HepG2 (cell line): ENCODE measurements at regions not wholly inside any gene's neighbourhood (a gene's known extent, or its start where the extent isn't known, plus 50 kb on each side); places are given as distances from the start of the nearest gene placed in this dataset.

Experiments
- ATAC-seq: fragments of 200-7000 bp; cut with Tn5 transposase; 3 replicates; pipeline ENCODE4 v1.9.1; 2020; ENCODE audit warnings: mild to moderate bottlenecking, moderate library complexity
- BruUV-seq: library from RNA; stranded (reverse); fragments of 400-500 nt; replicated peaks from 2 replicates; lab custom pipeline; 2021; lab: Mats Ljungman, UMichigan
- CTCF ChIA-PET: fragments of 300-600 bp; formaldehyde crosslinking; extraction: SDS; loops from one replicate; lab custom pipeline; 2021; ENCODE audit warnings: low total read pairs, inconsistent platforms, low intra/inter-chr PET ratio; lab: Yijun Ruan, JAX
- POLR2A ChIA-PET: fragments of 350-600 bp; sonication (Branson Sonifier 250); formaldehyde crosslinking; loops from one replicate; lab custom pipeline; 2020; ENCODE audit warnings: antibody characterized with exemption, inconsistent platforms; lab: Yijun Ruan, JAX
- DNase-seq: peaks from one replicate; pipeline ENCODE4 v3.0.0-alpha.2; 2015; ENCODE audit warnings: low spot score
- FAIRE-seq: peaks from 3 replicates; lab custom pipeline; 2011; peaks lifted over from hg19 to GRCh38; lab: Jason Lieb, UNC
- H2AFZ ChIP-seq: one replicate; pipeline ENCODE4 v1.6.1; 2011; ENCODE audit warnings: low read length, inconsistent platforms
- H3K27ac ChIP-seq: fragments of 300-600 bp; 3 replicates; pipeline ENCODE4 v1.8.0; 2011; ENCODE audit warnings: mixed run types, mild to moderate bottlenecking, mixed read lengths, low read length, inconsistent platforms; ENCODE audit not compliant: insufficient read depth; ENCODE audit errors: extremely low read length
- H3K27me3 ChIP-seq, 2 experiments: fragments of 200-600 bp in 1 of 2; 2 replicates in 1 of 2; 3 replicates in 1 of 2; pipeline versions ENCODE4 v1.6.0 to v1.8.0; 2011; ENCODE audit warnings: low read length in 2 of 2, mild to moderate bottlenecking in 2 of 2, moderate library complexity in 2 of 2, inconsistent platforms in 1 of 2; ENCODE audit not compliant: insufficient read depth in 2 of 2, control insufficient read depth in 1 of 2
- H3K36me3 ChIP-seq, 2 experiments: fragments of 200-600 bp in 1 of 2; replicated peaks in 1 of 2; 2 replicates in 1 of 2; 3 replicates in 1 of 2; pipeline versions ENCODE4 v1.5.1 to v1.8.0; 2011; ENCODE audit warnings: low read length in 2 of 2, inconsistent platforms in 1 of 2; ENCODE audit not compliant: insufficient read depth in 2 of 2, control insufficient read depth in 1 of 2
- H3K4me1 ChIP-seq: 2 replicates; pipeline ENCODE4 v1.5.1; 2012; ENCODE audit warnings: low read length, inconsistent platforms; ENCODE audit not compliant: insufficient read depth
- H3K4me2 ChIP-seq: 2 replicates; pipeline ENCODE4 v1.6.0; 2011; ENCODE audit warnings: low read depth, low read length, inconsistent platforms
- H3K4me3 ChIP-seq, 3 experiments: fragments of 200-600 bp in 1 of 3; sonication (generic), shearing (Covaris generic) in 1 of 3; replicated peaks in 1 of 3; 2 replicates each; pipeline ENCODE4 v1.5.1; 2011 to 2016; ENCODE audit warnings: low read length in 3 of 3, inconsistent platforms in 2 of 3, low read depth in 2 of 3, mild to moderate bottlenecking in 2 of 3, control low read depth in 1 of 3, mixed read lengths in 1 of 3; ENCODE audit not compliant: insufficient read depth in 1 of 3
- H3K79me2 ChIP-seq: one replicate; pipeline ENCODE4 v1.6.1; 2011; ENCODE audit warnings: low read length, inconsistent platforms; ENCODE audit not compliant: insufficient read depth
- H3K9ac ChIP-seq: 2 replicates; pipeline ENCODE4 v1.6.0; 2011; ENCODE audit warnings: mild to moderate bottlenecking, low read depth, low read length, inconsistent platforms; ENCODE audit not compliant: insufficient read depth
- H3K9me3 ChIP-seq: 2 replicates; pipeline ENCODE4 v1.5.1; 2012; ENCODE audit warnings: mild to moderate bottlenecking, low read length
- H4K20me1 ChIP-seq: 2 replicates; pipeline ENCODE4 v1.6.0; 2011; ENCODE audit warnings: inconsistent platforms, mild to moderate bottlenecking, low read length, moderate library complexity; ENCODE audit not compliant: insufficient read depth
- FOXP1 ChIP-seq, 2 experiments: fragments of 450-650 bp in 1 of 2; IDR thresholded peaks; 2 replicates each; pipeline ENCODE4 v1.6.1; 2017 to 2018; ENCODE audit warnings: antibody characterized with exemption in 1 of 2
- GPN1 ChIP-seq: sonication (generic); formaldehyde crosslinking; IDR thresholded peaks from 2 replicates; pipeline ENCODE4 v1.5.1; 2020; ENCODE audit warnings: missing genetic modification reagents, borderline replicate concordance
- HCFC1 ChIP-seq: fragments of 150-350 bp; IDR thresholded peaks from 2 replicates; pipeline ENCODE4 v1.6.1; 2014; ENCODE audit warnings: low read depth, low read length
- HOXA9 ChIP-seq: sonication (generic); formaldehyde crosslinking; IDR thresholded peaks from 2 replicates; pipeline ENCODE4 v1.8.1; 2022; ENCODE audit warnings: missing genetic modification reagents, mild to moderate bottlenecking, moderate library complexity, borderline replicate concordance
- LBX2 ChIP-seq: sonication (generic); formaldehyde crosslinking; IDR thresholded peaks from 2 replicates; pipeline ENCODE4 v1.5.0; 2020; ENCODE audit warnings: missing genetic modification reagents, mild to moderate bottlenecking, borderline replicate concordance
- MEIS1 ChIP-seq: sonication (generic); formaldehyde crosslinking; IDR thresholded peaks from 2 replicates; pipeline ENCODE4 v1.9.0; 2021; ENCODE audit warnings: mild to moderate bottlenecking, missing genetic modification reagents, moderate library complexity, borderline replicate concordance
- TOE1 ChIP-seq: sonication (generic); formaldehyde crosslinking; IDR thresholded peaks from 2 replicates; pipeline ENCODE4 v1.4.0; 2020; ENCODE audit warnings: mild to moderate bottlenecking, missing genetic modification reagents
- TP53 ChIP-seq: sonication (generic); formaldehyde crosslinking; conservative IDR thresholded peaks from 2 replicates; pipeline ENCODE4 v1.4.0; 2020; ENCODE audit warnings: missing genetic modification reagents
- ZFX ChIP-seq: sonication (generic); formaldehyde crosslinking; IDR thresholded peaks from 2 replicates; pipeline ENCODE4 v1.4.0; 2020; ENCODE audit warnings: mild to moderate bottlenecking, low read depth, missing genetic modification reagents, moderate library complexity
- ZNF362 ChIP-seq: sonication (generic); formaldehyde crosslinking; IDR thresholded peaks from 2 replicates; pipeline ENCODE4 v1.4.0; 2020; ENCODE audit warnings: missing genetic modification reagents, mild to moderate bottlenecking, borderline replicate concordance
- ZNF441 ChIP-seq: sonication (generic); formaldehyde crosslinking; IDR thresholded peaks from 2 replicates; pipeline ENCODE4 v1.7.0; 2021; ENCODE audit warnings: missing genetic modification reagents, borderline replicate concordance
- ZNF781 ChIP-seq: sonication (generic); formaldehyde crosslinking; IDR thresholded peaks from 2 replicates; pipeline ENCODE4 v1.5.1; 2020; ENCODE audit warnings: borderline replicate concordance, mild to moderate bottlenecking, missing genetic modification reagents; ENCODE audit errors: not compliant biosample characterization
- WGBS: methylation state at CpG from one replicate; pipeline ENCODE4 v1.1.6; 2017; ENCODE audit warnings: low lambda C conversion rate; 5-methylcytosine and 5-hydroxymethylcytosine counted together
- in situ Hi-C: cut with HindIII; loops from 2 replicates; pipeline ENCODE4 v1.10.0; 2017; ENCODE audit warnings: low pct_unique_long_range_greater_than_20kb; ENCODE audit not compliant: extremely low pct_ligation_motif_present
- intact Hi-C: fragments of 100-400 bp; cut with micrococcal nuclease; formaldehyde crosslinking; loops from one replicate; pipeline ENCODE4 v1.10.0; 2022; ENCODE audit not compliant: unreplicated experiment
- TF ChIP-seq, protein P1 (sequence below): sonication (generic); formaldehyde crosslinking; IDR thresholded peaks from 2 replicates; pipeline ENCODE4 v1.8.0; 2022; ENCODE audit warnings: mild to moderate bottlenecking, missing genetic modification reagents
- TF ChIP-seq, protein P2 (sequence below): sonication (generic); formaldehyde crosslinking; IDR thresholded peaks from 2 replicates; pipeline ENCODE4 v1.4.0; 2020; ENCODE audit warnings: mild to moderate bottlenecking, low read depth, missing genetic modification reagents

- BruUV-seq: no TSS peak
- in situ Hi-C loops: no loop called here
- Histone ChIP-seq H3K9me3 (no peaks in the 10 kb centered on the region), H3K27ac (no peak overlapping the region), H3K4me2 (no peak overlapping the region), H3K79me2 (no peaks in the 10 kb centered on the region), H3K9ac (no peak overlapping the region), H3K27me3 (peaks cover 2 to 7% of the 10 kb centered on the region in 2 experiments; a peak in 4 of 5 replicates), H3K4me3 (no peak overlapping the region), H4K20me1 (no peaks in the 10 kb centered on the region), H3K4me1 (no peaks in the 10 kb centered on the region), H2AFZ (no peak overlapping the region), H3K36me3 (no peaks in the 10 kb centered on the region)
- ATAC-seq (no peak), DNase-seq (no peak), FAIRE-seq (no peak)
- CTCF ChIA-PET: no interaction called here
- intact Hi-C loops: no loop called here
- WGBS: 21% methylated on average over 1 of the region's 1 CpG
- POLR2A ChIA-PET: no interaction called here
- no peak for TF ChIP-seq LBX2 (CRISPR knock-in tag)
- no peak for TF ChIP-seq GPN1 (CRISPR knock-in tag)
- TF ChIP-seq, protein P1, sequence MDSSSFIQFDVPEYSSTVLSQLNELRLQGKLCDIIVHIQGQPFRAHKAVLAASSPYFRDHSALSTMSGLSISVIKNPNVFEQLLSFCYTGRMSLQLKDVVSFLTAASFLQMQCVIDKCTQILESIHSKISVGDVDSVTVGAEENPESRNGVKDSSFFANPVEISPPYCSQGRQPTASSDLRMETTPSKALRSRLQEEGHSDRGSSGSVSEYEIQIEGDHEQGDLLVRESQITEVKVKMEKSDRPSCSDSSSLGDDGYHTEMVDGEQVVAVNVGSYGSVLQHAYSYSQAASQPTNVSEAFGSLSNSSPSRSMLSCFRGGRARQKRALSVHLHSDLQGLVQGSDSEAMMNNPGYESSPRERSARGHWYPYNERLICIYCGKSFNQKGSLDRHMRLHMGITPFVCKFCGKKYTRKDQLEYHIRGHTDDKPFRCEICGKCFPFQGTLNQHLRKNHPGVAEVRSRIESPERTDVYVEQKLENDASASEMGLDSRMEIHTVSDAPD: no peak
- TF ChIP-seq HCFC1: no peak
- TF ChIP-seq TOE1: no peak
Observed at GRCh38 chr11:19320827-19321226, 80.1 kb upstream of the E2F8 start.

DNA sequence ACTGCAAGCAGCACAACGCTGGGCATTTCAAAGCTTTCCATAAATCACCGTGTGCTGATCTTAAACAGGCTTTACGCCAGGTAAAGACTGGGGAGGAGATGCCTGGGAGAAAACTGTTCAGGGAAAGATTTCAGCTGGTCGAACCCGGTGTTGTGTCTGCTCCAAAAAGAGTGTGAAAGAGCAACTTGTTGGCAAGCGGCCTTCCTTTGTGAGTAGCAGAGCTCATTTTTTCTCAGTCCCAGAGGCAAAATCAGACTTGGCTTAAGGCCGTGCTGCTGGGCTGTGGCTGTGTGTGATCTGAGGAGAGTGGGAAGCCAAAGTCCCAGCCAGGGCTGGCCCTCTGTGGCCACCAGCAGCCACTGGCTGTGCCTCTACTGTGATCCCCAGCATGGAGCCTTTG, 75.7 kb upstream of the E2F8 start:
- in situ Hi-C loops: no loop called here
- H3K4me2 ChIP-seq: no peak overlapping the region
- DNase-seq (no peak), ATAC-seq (no peak)
- no peaks in the 10 kb centered on the region for H3K79me2 ChIP-seq
- ChIA-PET POLR2A (no interaction called here), CTCF (no interaction called here)
- no TSS peak for BruUV-seq
- no peak overlapping the region for H2AFZ ChIP-seq
- H3K9me3 ChIP-seq: no peaks in the 10 kb centered on the region
- no peak overlapping the region for H3K4me3 ChIP-seq
- no peaks in the 10 kb centered on the region for H3K36me3 ChIP-seq
- H3K27ac ChIP-seq: no peak overlapping the region
- no peaks in the 10 kb centered on the region for H4K20me1 ChIP-seq
- no peaks in the 10 kb centered on the region for H3K4me1 ChIP-seq
- WGBS: 16% methylated on average over 5 of the region's 7 CpGs
- no peak for TF ChIP-seq ZNF781 (CRISPR knock-in tag)
- no peak for TF ChIP-seq FOXP1 (IDR thresholded peaks at IDR 0.05)
- no peak for TF ChIP-seq FOXP1 (CRISPR knock-in tag; IDR thresholded peaks at IDR 0.05)
- no peak for TF ChIP-seq TP53
- TF ChIP-seq ZNF441 (CRISPR knock-in tag): no peak
- no peak for TF ChIP-seq ZFX
- no peak for TF ChIP-seq HOXA9 (CRISPR knock-in tag)
- TF ChIP-seq MEIS1 (CRISPR knock-in tag): no peak
- TF ChIP-seq, protein P2, sequence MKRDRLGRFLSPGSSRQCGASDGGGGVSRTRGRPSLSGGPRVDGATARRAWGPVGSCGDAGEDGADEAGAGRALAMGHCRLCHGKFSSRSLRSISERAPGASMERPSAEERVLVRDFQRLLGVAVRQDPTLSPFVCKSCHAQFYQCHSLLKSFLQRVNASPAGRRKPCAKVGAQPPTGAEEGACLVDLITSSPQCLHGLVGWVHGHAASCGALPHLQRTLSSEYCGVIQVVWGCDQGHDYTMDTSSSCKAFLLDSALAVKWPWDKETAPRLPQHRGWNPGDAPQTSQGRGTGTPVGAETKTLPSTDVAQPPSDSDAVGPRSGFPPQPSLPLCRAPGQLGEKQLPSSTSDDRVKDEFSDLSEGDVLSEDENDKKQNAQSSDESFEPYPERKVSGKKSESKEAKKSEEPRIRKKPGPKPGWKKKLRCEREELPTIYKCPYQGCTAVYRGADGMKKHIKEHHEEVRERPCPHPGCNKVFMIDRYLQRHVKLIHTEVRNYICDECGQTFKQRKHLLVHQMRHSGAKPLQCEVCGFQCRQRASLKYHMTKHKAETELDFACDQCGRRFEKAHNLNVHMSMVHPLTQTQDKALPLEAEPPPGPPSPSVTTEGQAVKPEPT: no peak
- TF ChIP-seq ZNF362 (CRISPR knock-in tag): no peak
- TF ChIP-seq, all 625 proteins: peak for 0
- intact Hi-C loops: no loop called here
- H3K27me3 ChIP-seq: peaks cover 2 to 19% of the 10 kb centered on the region in 2 experiments; a peak in 4 of 5 replicates
- H3K9ac ChIP-seq: no peak overlapping the region
- FAIRE-seq: no peak
